PC-9 (cell line): ENCODE measurements at regions not wholly inside any gene's neighbourhood (a gene's known extent, or its start where the extent isn't known, plus 50 kb on each side); places are given as distances from the start of the nearest gene placed in this dataset.

Experiments used
- BruUV-seq: library from RNA; stranded (reverse); fragments of 400-500 nt; replicated peaks from 2 replicates; lab custom pipeline; 2021; lab: Mats Ljungman, UMichigan
- CTCF ChIA-PET: fragments of 300-600 bp; sonication (Branson Sonifier 250); formaldehyde crosslinking; loops from one replicate; lab custom pipeline; 2022; ENCODE audit warnings: antibody characterized with exemption; lab: Charles Lee
- POLR2A ChIA-PET: fragments of 300-600 bp; sonication (Branson Sonifier 250); formaldehyde crosslinking; loops from one replicate; lab custom pipeline; 2022; ENCODE audit warnings: antibody characterized with exemption; ENCODE audit not compliant: unreplicated experiment; lab: Charles Lee
- DNase-seq, 2 experiments: peaks; one replicate each; pipeline versions ENCODE4 v3.0.0 to v3.0.0-alpha.2; 2015 to 2022; ENCODE audit warnings: mixed read lengths in 1 of 2
- H2AFZ ChIP-seq: fragments of 200-600 bp; sonication (generic); 2 replicates; pipeline ENCODE4 v1.8.1; 2017; ENCODE audit warnings: antibody characterized with exemption
- H3F3A ChIP-seq: fragments of 200-600 bp; sonication (generic); 2 replicates; pipeline ENCODE4 v1.8.1; 2017; ENCODE audit warnings: antibody characterized with exemption, mild to moderate bottlenecking, low read depth; ENCODE audit not compliant: insufficient read depth
- H3K27ac ChIP-seq: fragments of 200-600 bp; sonication (generic); 2 replicates; pipeline ENCODE4 v1.6.1; 2016; ENCODE audit warnings: mixed run types
- H3K27me3 ChIP-seq: fragments of 200-600 bp; sonication (generic); 2 replicates; pipeline ENCODE4 v1.6.1; 2016; ENCODE audit warnings: low read depth, mixed run types; ENCODE audit not compliant: insufficient read depth
- H3K36me3 ChIP-seq: fragments of 200-600 bp; sonication (generic); 2 replicates; pipeline ENCODE4 v1.6.1; 2016; ENCODE audit warnings: low read depth, mixed run types
- H3K4me1 ChIP-seq: fragments of 200-600 bp; sonication (generic); replicated peaks from 2 replicates; pipeline ENCODE4 v1.6.1; 2016; ENCODE audit warnings: mixed run types; ENCODE audit not compliant: insufficient read depth
- H3K4me2 ChIP-seq: fragments of 200-600 bp; sonication (generic); 2 replicates; pipeline ENCODE4 v1.6.1; 2017; ENCODE audit warnings: mixed run types
- H3K4me3 ChIP-seq: fragments of 200-600 bp; sonication (generic); 2 replicates; pipeline ENCODE4 v1.6.1; 2016; ENCODE audit warnings: mixed run types
- H3K79me2 ChIP-seq: fragments of 200-600 bp; sonication (generic); 2 replicates; pipeline ENCODE4 v1.6.1; 2017; ENCODE audit warnings: low read depth, mixed run types
- H3K9me2 ChIP-seq: fragments of 200-600 bp; sonication (generic); 2 replicates; pipeline ENCODE4 v1.8.1; 2017; ENCODE audit warnings: mild to moderate bottlenecking; ENCODE audit not compliant: insufficient read depth
- H3K9me3 ChIP-seq: fragments of 200-600 bp; sonication (generic); 2 replicates; pipeline ENCODE4 v1.8.1; 2016; ENCODE audit warnings: low read depth; ENCODE audit not compliant: insufficient read depth
- H4K20me1 ChIP-seq: fragments of 200-600 bp; sonication (generic); 2 replicates; pipeline ENCODE4 v1.8.1; 2017; ENCODE audit not compliant: insufficient read depth
- EZH2 ChIP-seq: fragments of 200-600 bp; sonication (generic); IDR thresholded peaks from 2 replicates; pipeline ENCODE4 v1.8.0; 2017; ENCODE audit warnings: antibody characterized with exemption, low read depth
- intact Hi-C: fragments of 100-400 bp; cut with micrococcal nuclease; formaldehyde crosslinking; loops from one replicate; pipeline ENCODE4 v1.10.0; 2022; ENCODE audit not compliant: unreplicated experiment
- TF ChIP-seq, protein P1 (sequence below): fragments of 200-600 bp; sonication (generic); conservative IDR thresholded peaks from 2 replicates; pipeline ENCODE4 v1.6.1; 2017; ENCODE audit warnings: mixed run types, antibody characterized with exemption, mild to moderate bottlenecking, moderate library complexity

DNA sequence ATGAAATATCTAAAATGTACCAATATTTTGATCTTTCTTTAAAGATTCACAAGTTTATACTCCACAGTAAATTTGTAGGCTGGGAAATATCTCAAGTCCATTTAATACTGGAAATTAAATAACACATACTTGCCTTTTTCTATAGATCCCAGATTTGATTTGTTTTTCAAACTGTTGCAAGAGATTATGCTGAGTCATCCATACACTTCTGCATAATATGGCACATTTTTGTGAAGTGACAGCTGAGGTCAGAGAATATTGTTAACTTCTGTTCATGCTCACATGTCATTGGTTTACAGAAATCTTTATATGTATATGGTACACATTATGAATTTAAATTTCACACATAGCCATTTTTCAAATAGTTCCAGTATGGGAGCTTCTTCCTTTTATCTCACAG lies 1066.3 kb upstream of the NUDT12 start:
- Histone ChIP-seq H3K4me1 (no peaks in the 10 kb centered on the region; the same call in 1 of the 2 replicates), H3F3A (no peaks in the 10 kb centered on the region), H3K27ac (no peak overlapping the region), H3K79me2 (no peaks in the 10 kb centered on the region), H3K36me3 (no peaks in the 10 kb centered on the region), H2AFZ (no peak overlapping the region), H3K9me2 (no peaks in the 10 kb centered on the region), H3K4me3 (no peak overlapping the region), H3K27me3 (no peaks in the 10 kb centered on the region), H4K20me1 (no peaks in the 10 kb centered on the region), H3K9me3 (no peaks in the 10 kb centered on the region; the same call in 1 of the 2 replicates), H3K4me2 (no peak overlapping the region)
- CTCF ChIA-PET = no interaction called here
- BruUV-seq = no TSS peak
- no peak for TF ChIP-seq EZH2
- TF ChIP-seq, protein P1, sequence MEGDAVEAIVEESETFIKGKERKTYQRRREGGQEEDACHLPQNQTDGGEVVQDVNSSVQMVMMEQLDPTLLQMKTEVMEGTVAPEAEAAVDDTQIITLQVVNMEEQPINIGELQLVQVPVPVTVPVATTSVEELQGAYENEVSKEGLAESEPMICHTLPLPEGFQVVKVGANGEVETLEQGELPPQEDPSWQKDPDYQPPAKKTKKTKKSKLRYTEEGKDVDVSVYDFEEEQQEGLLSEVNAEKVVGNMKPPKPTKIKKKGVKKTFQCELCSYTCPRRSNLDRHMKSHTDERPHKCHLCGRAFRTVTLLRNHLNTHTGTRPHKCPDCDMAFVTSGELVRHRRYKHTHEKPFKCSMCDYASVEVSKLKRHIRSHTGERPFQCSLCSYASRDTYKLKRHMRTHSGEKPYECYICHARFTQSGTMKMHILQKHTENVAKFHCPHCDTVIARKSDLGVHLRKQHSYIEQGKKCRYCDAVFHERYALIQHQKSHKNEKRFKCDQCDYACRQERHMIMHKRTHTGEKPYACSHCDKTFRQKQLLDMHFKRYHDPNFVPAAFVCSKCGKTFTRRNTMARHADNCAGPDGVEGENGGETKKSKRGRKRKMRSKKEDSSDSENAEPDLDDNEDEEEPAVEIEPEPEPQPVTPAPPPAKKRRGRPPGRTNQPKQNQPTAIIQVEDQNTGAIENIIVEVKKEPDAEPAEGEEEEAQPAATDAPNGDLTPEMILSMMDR = no peak
- no peak for DNase-seq
- POLR2A ChIA-PET = no interaction called here
- intact Hi-C loops = no loop called here

DNA sequence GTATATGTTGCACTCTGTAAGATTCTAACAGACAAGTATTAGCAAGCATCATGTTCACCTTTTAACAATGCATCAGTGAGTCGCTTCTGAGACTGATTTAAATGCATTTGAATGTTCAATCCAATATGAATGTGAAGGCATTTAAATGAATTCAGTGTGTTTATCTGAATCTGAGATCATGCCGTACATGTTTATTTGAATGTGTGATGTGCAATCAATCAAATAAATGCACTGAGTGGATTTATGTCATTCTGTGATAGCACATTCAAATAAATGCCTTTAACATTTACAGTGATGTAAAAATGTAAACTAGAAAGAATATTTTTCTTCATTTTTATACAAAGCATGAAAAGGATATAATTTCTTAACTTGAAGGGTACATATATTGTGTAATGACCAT lies 1063.5 kb upstream of the NUDT12 start:
- POLR2A ChIA-PET = no interaction called here

DNA sequence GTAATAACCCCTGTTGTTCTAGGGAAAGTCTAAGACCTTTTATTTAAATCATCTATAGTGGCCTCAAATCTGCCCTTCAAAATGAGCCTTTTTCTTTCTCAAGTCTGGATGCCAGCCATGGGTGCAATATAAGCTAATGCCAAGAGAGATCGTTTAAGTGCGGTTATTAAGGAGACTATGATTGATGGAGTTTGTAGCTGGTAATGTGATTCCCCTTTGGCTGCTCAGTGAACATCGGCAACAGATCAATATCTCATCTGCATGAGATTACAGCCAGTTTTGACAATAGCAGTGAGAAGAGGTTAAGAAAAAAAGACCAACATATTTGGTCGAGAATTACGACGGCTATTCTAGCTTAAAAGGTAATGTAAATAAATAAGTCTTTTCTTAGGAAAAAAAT lies 1049.4 kb upstream of the NUDT12 start:
- DNase-seq = no peak
- no peaks in the 10 kb centered on the region for H3F3A ChIP-seq
- intact Hi-C loops = no loop called here
- ChIA-PET CTCF (no interaction called here), POLR2A (no interaction called here)
- H2AFZ ChIP-seq = no peak overlapping the region
- no peak overlapping the region for H3K27ac ChIP-seq
- TF ChIP-seq, protein P1 = no peak
- no peak for TF ChIP-seq EZH2
- H3K9me3 ChIP-seq = no peaks in the 10 kb centered on the region
- no peaks in the 10 kb centered on the region for H4K20me1 ChIP-seq
- no peaks in the 10 kb centered on the region for H3K36me3 ChIP-seq
- no peak overlapping the region for H3K4me2 ChIP-seq
- no peaks in the 10 kb centered on the region for H3K79me2 ChIP-seq
- no peaks in the 10 kb centered on the region; the same call in 1 of the 2 replicates for H3K9me2 ChIP-seq
- H3K4me1 ChIP-seq = no peaks in the 10 kb centered on the region
- no TSS peak for BruUV-seq
- no peak overlapping the region for H3K4me3 ChIP-seq
- H3K27me3 ChIP-seq = no peaks in the 10 kb centered on the region

More for the DNA sequence above, 1063.5 kb upstream of the NUDT12 start:
- H4K20me1 ChIP-seq = no peaks in the 10 kb centered on the region
- no peak for TF ChIP-seq EZH2
- no peak overlapping the region for H3K4me3 ChIP-seq
- no peaks in the 10 kb centered on the region for H3K27me3 ChIP-seq
- BruUV-seq = no TSS peak
- intact Hi-C loops = no loop called here
- no peak for DNase-seq
- H3F3A ChIP-seq = no peaks in the 10 kb centered on the region
- CTCF ChIA-PET = no interaction called here
- no peaks in the 10 kb centered on the region for H3K79me2 ChIP-seq
- H3K4me2 ChIP-seq = no peak overlapping the region
- H3K9me2 ChIP-seq = no peaks in the 10 kb centered on the region
- H2AFZ ChIP-seq = no peak overlapping the region
- H3K4me1 ChIP-seq = no peaks in the 10 kb centered on the region; the same call in 1 of the 2 replicates
- H3K36me3 ChIP-seq = no peaks in the 10 kb centered on the region
- no peak overlapping the region for H3K27ac ChIP-seq
- no peaks in the 10 kb centered on the region; the same call in 1 of the 2 replicates for H3K9me3 ChIP-seq
